ENCODE measurements at regions not wholly inside any gene's neighbourhood (a gene's known extent, or its start where the extent isn't known, plus 50 kb on each side); places are given as distances from the start of the nearest gene placed in this dataset.

- TF ChIP-seq CTCF (IDR thresholded peaks at IDR 0.05) (no peak), POLR2A (IDR thresholded peaks at IDR 0.05) (no peak)
These were observed 134.3 kb upstream of the VCX2 start for GRCh38 chrX:8305350-8305749.

Measured in breast epithelium (tissue), 3 donors.